ENCODE measurements at regions not wholly inside any gene's neighbourhood (a gene's known extent, or its start where the extent isn't known, plus 50 kb on each side); places are given as distances from the start of the nearest gene placed in this dataset.

DNA sequence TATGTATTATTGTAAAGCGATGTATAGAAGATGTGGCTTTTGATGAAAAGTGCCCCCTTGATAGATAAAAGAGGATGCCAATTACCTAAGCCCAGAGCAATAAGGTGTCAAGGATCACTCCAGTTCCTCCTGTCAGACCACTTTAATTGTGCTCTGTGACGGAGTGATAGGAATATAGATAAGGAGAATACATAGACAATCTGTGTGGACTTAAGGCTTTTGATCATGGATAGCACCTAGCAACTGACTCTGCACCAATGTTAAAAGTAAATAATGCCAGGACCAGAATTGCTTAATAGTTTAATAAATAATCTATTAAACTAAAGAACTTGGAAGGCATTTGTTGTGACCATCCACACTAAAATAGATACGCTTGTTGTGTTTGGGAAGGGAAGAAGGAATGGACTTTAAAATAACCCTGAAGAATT lies 390.7 kb upstream of the ARGLU1 start:
- BruUV-seq (replicated peaks), result no TSS peak
- ChIA-PET CTCF (no interaction called here), POLR2A (no interaction called here)
- no peaks in the 10 kb centered on the region for H3K9me1 ChIP-seq (replicated peaks; ENCODE audit: control insufficient read depth, extremely low read depth, insufficient read depth, low read length)
- no peaks in the 10 kb centered on the region for H3K9me3 ChIP-seq (replicated peaks; ENCODE audit: control insufficient read depth, insufficient read depth, low read length)
- TF ChIP-seq FOS (IDR thresholded peaks at IDR 0.05; ENCODE audit: borderline replicate concordance, insufficient read depth, low read length), result no peak
- no peak for TF ChIP-seq EZH2 (IDR thresholded peaks at IDR 0.05; ENCODE audit: borderline replicate concordance, low read depth, low read length, severe bottlenecking)
- no peak for TF ChIP-seq MYC (IDR thresholded peaks at IDR 0.05; ENCODE audit: low read depth, low read length)
- TF ChIP-seq JUN (IDR thresholded peaks at IDR 0.05; ENCODE audit: borderline replicate concordance, insufficient read depth, insufficient read length, low read depth), result no peak
- no peak for TF ChIP-seq POLR2AphosphoS5 (IDR thresholded peaks at IDR 0.05; ENCODE audit: insufficient read depth, low read depth, low read length)
- TF ChIP-seq GATA2 (IDR thresholded peaks at IDR 0.05; ENCODE audit: insufficient read depth, insufficient read length, low read depth, low read length), result no peak
- TF ChIP-seq, protein P1, sequence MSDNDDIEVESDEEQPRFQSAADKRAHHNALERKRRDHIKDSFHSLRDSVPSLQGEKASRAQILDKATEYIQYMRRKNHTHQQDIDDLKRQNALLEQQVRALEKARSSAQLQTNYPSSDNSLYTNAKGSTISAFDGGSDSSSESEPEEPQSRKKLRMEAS (IDR thresholded peaks at IDR 0.05; ENCODE audit: insufficient read depth, insufficient read length), result no peak
- TF ChIP-seq, protein P2, sequence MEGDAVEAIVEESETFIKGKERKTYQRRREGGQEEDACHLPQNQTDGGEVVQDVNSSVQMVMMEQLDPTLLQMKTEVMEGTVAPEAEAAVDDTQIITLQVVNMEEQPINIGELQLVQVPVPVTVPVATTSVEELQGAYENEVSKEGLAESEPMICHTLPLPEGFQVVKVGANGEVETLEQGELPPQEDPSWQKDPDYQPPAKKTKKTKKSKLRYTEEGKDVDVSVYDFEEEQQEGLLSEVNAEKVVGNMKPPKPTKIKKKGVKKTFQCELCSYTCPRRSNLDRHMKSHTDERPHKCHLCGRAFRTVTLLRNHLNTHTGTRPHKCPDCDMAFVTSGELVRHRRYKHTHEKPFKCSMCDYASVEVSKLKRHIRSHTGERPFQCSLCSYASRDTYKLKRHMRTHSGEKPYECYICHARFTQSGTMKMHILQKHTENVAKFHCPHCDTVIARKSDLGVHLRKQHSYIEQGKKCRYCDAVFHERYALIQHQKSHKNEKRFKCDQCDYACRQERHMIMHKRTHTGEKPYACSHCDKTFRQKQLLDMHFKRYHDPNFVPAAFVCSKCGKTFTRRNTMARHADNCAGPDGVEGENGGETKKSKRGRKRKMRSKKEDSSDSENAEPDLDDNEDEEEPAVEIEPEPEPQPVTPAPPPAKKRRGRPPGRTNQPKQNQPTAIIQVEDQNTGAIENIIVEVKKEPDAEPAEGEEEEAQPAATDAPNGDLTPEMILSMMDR (IDR thresholded peaks at IDR 0.05; ENCODE audit: extremely low read depth in 1 of 2, insufficient read depth in 1 of 2, low read depth in 1 of 2, low read length in 2 of 2), result no peak
- no peak for TF ChIP-seq POLR2A (IDR thresholded peaks at IDR 0.05; ENCODE audit: low read depth, low read length)
- no peaks in the 10 kb centered on the region for H3K27me3 ChIP-seq (ENCODE audit: control insufficient read depth in 2 of 2, insufficient read depth in 2 of 2, low read length in 2 of 2)
- no peak overlapping the region for H3K27ac ChIP-seq (ENCODE audit: insufficient read depth, low read depth, low read length)
- H3K4me2 ChIP-seq (ENCODE audit: insufficient read depth, low read length), result no peak overlapping the region
- FAIRE-seq, result no peak
- H2AFZ ChIP-seq (ENCODE audit: low read depth, low read length), result no peak overlapping the region
- H3K36me3 ChIP-seq (ENCODE audit: control insufficient read depth in 2 of 2, extremely low read depth in 1 of 2, insufficient read depth in 2 of 2, low read length in 2 of 2), result no peaks in the 10 kb centered on the region
- H3K4me3 ChIP-seq (replicated peaks in 1 of 3; ENCODE audit: insufficient read depth in 1 of 3, low read depth in 1 of 3, low read length in 3 of 3), result no peak overlapping the region
- H4K20me1 ChIP-seq (replicated peaks; ENCODE audit: control insufficient read depth, extremely low read depth, insufficient read depth, low read length), result no peaks in the 10 kb centered on the region
- no peaks in the 10 kb centered on the region for H3K79me2 ChIP-seq (ENCODE audit: control insufficient read depth, insufficient read depth, low read length)
- H3K4me1 ChIP-seq (ENCODE audit: control insufficient read depth, extremely low read depth, insufficient read depth, low read length), result no peaks in the 10 kb centered on the region
- intact Hi-C loops (cut with micrococcal nuclease) (no loop called here), dilution Hi-C loops (cut with MboI; ENCODE audit: extremely low pct_ligation_motif_present, low sequenced_read_pairs) (no loop called here)
- H3K9ac ChIP-seq (replicated peaks; ENCODE audit: extremely low read depth, insufficient read depth, low read length), result no peak overlapping the region
- DNase-seq (ENCODE audit: low read depth, low spot score), result no peak
